DOHH2 (cell line): ENCODE measurements at regions not wholly inside any gene's neighbourhood (a gene's known extent, or its start where the extent isn't known, plus 50 kb on each side); places are given as distances from the start of the nearest gene placed in this dataset.

ENCODE experiments used
- EZH2phosphoT487 ChIP-seq: fragments of 200-600 bp; sonication (generic); IDR thresholded peaks from 2 replicates; pipeline ENCODE4 v1.6.1; 2017; ENCODE audit warnings: borderline replicate concordance, mild to moderate bottlenecking, antibody characterized with exemption, low read length, moderate library complexity, mixed read lengths
- TF ChIP-seq, protein P1 (sequence below): fragments of 200-600 bp; sonication (generic); IDR thresholded peaks from one replicate; pipeline ENCODE4 v1.5.1; 2014; ENCODE audit warnings: antibody characterized with exemption, mild to moderate bottlenecking, low read depth, low read length; ENCODE audit not compliant: poor library complexity, severe bottlenecking

DNA sequence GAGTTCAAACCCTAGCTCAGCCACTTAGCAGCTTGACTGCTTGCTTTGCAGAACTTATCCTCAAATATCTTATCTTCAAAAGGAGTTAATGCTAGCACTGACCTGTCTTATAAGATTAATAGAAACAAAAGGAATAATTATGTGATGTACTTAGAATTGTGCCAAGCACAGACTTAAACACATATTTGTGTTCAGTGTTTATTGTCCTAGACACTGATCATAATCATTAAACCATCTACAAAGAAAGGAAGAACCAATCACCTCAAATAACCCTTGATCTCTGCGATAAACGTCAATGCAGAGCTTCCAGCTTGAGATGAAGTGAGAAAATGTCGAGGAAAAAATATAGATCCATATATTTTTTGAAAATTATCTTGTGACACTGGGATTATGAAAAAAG, 73.1 kb downstream of the ATXN7L3B start:
- TF ChIP-seq EZH2phosphoT487: no peak
- TF ChIP-seq, protein P1, sequence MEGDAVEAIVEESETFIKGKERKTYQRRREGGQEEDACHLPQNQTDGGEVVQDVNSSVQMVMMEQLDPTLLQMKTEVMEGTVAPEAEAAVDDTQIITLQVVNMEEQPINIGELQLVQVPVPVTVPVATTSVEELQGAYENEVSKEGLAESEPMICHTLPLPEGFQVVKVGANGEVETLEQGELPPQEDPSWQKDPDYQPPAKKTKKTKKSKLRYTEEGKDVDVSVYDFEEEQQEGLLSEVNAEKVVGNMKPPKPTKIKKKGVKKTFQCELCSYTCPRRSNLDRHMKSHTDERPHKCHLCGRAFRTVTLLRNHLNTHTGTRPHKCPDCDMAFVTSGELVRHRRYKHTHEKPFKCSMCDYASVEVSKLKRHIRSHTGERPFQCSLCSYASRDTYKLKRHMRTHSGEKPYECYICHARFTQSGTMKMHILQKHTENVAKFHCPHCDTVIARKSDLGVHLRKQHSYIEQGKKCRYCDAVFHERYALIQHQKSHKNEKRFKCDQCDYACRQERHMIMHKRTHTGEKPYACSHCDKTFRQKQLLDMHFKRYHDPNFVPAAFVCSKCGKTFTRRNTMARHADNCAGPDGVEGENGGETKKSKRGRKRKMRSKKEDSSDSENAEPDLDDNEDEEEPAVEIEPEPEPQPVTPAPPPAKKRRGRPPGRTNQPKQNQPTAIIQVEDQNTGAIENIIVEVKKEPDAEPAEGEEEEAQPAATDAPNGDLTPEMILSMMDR: no peak
